GM06990 (cell line): ENCODE measurements at regions not wholly inside any gene's neighbourhood (a gene's known extent, or its start where the extent isn't known, plus 50 kb on each side); places are given as distances from the start of the nearest gene placed in this dataset.

Experiments
- DNase-seq: peaks from one replicate; pipeline ENCODE4 v3.0.0-alpha.2; 2011; ENCODE audit not compliant: insufficient read length; ENCODE audit errors: extremely low read depth
- H3K27me3 ChIP-seq: replicated peaks from 2 replicates; pipeline ENCODE4 v1.6.0; 2011; ENCODE audit warnings: low read length; ENCODE audit not compliant: control insufficient read depth, insufficient read depth
- H3K36me3 ChIP-seq: 2 replicates; pipeline ENCODE4 v1.5.1; 2011; ENCODE audit warnings: low read length; ENCODE audit not compliant: control insufficient read depth, insufficient read depth
- H3K4me3 ChIP-seq: replicated peaks from 2 replicates; pipeline ENCODE4 v1.5.1; 2011; ENCODE audit warnings: low read depth, mild to moderate bottlenecking, control low read depth, low read length
- TF ChIP-seq, protein P1 (sequence below): IDR thresholded peaks from 2 replicates; pipeline ENCODE4 v1.5.1; 2011; ENCODE audit warnings: low read length, control low read depth, mild to moderate bottlenecking, inconsistent platforms; ENCODE audit not compliant: insufficient read depth, poor library complexity, severe bottlenecking

DNA sequence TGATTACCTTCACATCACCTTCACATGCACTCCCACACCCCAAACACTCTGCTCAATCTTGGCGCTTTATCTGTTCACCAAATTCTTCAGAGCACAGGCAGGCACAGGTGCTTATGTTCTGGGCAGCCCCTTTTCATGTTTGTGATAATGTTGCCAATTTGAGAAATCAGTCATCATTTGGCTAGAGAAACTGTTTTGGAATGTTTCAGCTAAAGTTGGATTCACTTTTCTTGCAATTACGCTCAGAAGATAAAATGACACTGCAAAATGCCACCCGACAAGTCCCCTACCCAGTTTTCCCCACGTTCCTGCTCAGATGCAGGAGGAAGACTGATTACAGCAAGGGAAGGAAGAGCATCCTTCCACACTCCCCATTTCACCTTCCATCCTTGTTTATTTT is 192.9 kb upstream of the LRRN1 start:
- TF ChIP-seq, protein P1, sequence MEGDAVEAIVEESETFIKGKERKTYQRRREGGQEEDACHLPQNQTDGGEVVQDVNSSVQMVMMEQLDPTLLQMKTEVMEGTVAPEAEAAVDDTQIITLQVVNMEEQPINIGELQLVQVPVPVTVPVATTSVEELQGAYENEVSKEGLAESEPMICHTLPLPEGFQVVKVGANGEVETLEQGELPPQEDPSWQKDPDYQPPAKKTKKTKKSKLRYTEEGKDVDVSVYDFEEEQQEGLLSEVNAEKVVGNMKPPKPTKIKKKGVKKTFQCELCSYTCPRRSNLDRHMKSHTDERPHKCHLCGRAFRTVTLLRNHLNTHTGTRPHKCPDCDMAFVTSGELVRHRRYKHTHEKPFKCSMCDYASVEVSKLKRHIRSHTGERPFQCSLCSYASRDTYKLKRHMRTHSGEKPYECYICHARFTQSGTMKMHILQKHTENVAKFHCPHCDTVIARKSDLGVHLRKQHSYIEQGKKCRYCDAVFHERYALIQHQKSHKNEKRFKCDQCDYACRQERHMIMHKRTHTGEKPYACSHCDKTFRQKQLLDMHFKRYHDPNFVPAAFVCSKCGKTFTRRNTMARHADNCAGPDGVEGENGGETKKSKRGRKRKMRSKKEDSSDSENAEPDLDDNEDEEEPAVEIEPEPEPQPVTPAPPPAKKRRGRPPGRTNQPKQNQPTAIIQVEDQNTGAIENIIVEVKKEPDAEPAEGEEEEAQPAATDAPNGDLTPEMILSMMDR, result no peak
- no peak overlapping the region for H3K4me3 ChIP-seq
- no peaks in the 10 kb centered on the region for H3K36me3 ChIP-seq
- no peaks in the 10 kb centered on the region for H3K27me3 ChIP-seq
- DNase-seq, result no peak

DNA sequence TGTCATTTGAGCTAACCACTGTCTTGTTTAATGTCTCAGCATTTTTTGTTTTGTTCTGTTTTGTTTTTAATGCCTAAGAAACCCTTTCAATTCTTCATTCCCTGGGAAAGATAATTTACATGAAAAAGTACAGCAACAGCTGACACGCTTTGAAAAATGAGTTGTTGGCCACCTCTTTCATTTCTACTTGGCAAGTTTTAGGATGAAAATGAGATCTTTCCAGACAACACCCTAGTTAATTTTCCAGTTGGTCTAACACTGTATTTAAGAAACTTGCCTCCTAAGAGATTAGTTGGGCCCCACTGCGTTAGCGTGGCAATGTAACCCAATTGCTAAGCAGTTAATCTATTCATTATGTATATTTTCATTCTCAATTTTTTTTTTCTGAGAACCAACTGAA is 194.0 kb upstream of the LRRN1 start:
- H3K4me3 ChIP-seq, result no peak overlapping the region
- H3K36me3 ChIP-seq, result no peaks in the 10 kb centered on the region
- TF ChIP-seq, protein P1, result no peak

DNA sequence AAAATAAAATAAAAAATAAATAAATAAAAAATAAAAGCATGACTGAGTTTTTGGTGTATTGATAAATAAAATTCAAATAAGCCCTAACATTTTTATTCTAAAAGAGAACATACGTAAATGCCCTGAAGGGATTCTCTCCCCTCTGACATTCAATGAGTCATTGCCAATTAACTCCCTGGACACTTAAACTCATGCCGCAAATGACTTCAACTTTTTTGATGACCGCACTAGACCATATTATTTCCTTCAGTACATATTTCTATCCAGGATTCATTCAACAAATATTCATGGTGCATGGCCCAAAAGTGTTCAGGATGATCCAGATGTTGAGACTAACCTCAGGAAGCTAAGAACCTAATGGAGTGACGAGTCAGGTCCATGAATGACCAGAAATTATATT is 195.9 kb upstream of the LRRN1 start:
- H3K27me3 ChIP-seq, result no peaks in the 10 kb centered on the region; the same call in 1 of the 2 replicates
- no peaks in the 10 kb centered on the region for H3K36me3 ChIP-seq
- TF ChIP-seq, protein P1, result no peak
- no peak for DNase-seq
- H3K4me3 ChIP-seq, result no peak overlapping the region

More for the DNA sequence above, 194.0 kb upstream of the LRRN1 start:
- H3K27me3 ChIP-seq, result no peaks in the 10 kb centered on the region; the same call in 1 of the 2 replicates
- no peak for DNase-seq

DNA sequence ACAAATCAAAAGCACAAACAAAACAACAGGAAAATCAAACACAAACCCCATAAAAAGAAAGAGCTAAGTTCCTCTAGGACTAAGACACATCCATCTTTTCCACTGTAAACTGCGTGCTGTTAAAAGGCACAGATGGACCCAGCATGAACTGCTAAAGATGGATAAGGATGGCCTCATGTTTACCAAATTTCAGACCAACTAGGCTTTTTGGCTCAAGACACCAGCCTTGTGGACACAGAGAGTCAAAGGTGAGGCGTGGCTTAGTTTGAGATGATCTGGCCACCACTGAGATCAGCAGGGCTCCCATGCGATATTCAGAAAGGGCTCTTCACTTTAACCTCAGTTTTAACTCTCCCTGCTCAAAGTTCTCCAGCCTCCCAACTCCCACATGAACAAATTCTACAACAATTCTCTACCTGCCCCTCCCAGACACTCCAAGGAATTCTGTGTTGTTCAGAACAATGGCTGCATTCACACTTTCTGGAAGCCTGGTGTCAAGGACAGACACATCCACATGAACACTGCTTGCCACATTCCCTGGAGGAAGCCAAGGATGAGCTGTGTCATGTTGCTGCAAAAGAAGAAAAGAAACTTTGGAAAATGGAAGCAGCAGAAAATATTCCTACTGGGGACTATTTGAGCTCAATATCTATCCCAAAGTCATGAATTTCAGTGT is 198.4 kb upstream of the LRRN1 start:
- TF ChIP-seq, protein P1, result no peak
- no peaks in the 10 kb centered on the region; the same call in 1 of the 2 replicates for H3K27me3 ChIP-seq
- H3K36me3 ChIP-seq, result no peaks in the 10 kb centered on the region

DNA sequence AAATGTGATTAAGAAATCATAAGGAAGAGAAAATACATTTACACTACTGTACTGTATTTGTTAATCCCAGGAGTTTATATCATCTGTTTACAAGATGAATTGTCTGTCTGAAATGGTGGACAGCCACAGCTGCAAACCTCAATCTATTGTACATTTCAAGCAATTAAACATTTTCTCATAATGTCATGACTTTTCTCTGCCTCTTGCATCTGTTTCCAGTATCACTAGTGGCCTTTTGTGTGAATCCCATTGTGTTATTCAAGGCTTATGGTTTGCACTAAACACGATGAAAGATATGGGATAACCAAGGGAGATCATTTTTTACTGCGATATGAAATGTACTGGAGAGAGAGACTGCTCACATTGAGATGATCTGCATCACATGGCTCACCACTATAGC is 200.2 kb upstream of the LRRN1 start:
- DNase-seq, result no peak
- TF ChIP-seq, protein P1, result no peak
- no peak overlapping the region for H3K4me3 ChIP-seq
- H3K27me3 ChIP-seq, result no peaks in the 10 kb centered on the region; the same call in 1 of the 2 replicates
- no peaks in the 10 kb centered on the region for H3K36me3 ChIP-seq

More for the DNA sequence above, 198.4 kb upstream of the LRRN1 start:
- no peak for DNase-seq
- no peak overlapping the region for H3K4me3 ChIP-seq
